KMS-11 (cell line): ENCODE measurements at regions not wholly inside any gene's neighbourhood (a gene's known extent, or its start where the extent isn't known, plus 50 kb on each side); places are given as distances from the start of the nearest gene placed in this dataset.
"Not testable (repeated sequence)": the region's sequence is repeated elsewhere in the genome, so short reads cannot be mapped to it uniquely, and the experiment has no call there.

ENCODE experiments used
- H2AFZ ChIP-seq: fragments of 200-600 bp; sonication (generic); 2 replicates; pipeline ENCODE4 v1.6.1; 2016; ENCODE audit warnings: antibody characterized with exemption, mixed run types, low read depth
- H3K27ac ChIP-seq: fragments of 200-600 bp; sonication (generic); 2 replicates; pipeline ENCODE4 v1.6.1; 2016; ENCODE audit warnings: mild to moderate bottlenecking, mixed run types
- H3K27me3 ChIP-seq: fragments of 200-600 bp; sonication (generic); 2 replicates; pipeline ENCODE4 v1.6.1; 2017; ENCODE audit warnings: mild to moderate bottlenecking, low read depth, mixed run types, moderate library complexity; ENCODE audit not compliant: insufficient read depth
- H3K36me3 ChIP-seq: fragments of 200-600 bp; sonication (generic); 2 replicates; pipeline ENCODE4 v1.6.1; 2017; ENCODE audit warnings: mild to moderate bottlenecking, mixed run types; ENCODE audit not compliant: insufficient read depth
- H3K4me1 ChIP-seq: fragments of 200-600 bp; sonication (generic); 2 replicates; pipeline ENCODE4 v1.6.1; 2016; ENCODE audit warnings: mild to moderate bottlenecking, low read depth, mixed run types; ENCODE audit not compliant: poor library complexity, severe bottlenecking
- H3K4me2 ChIP-seq: fragments of 200-600 bp; sonication (generic); 2 replicates; pipeline ENCODE4 v1.7.0; 2016; ENCODE audit warnings: mild to moderate bottlenecking, mixed run types
- H3K4me3 ChIP-seq: fragments of 200-600 bp; sonication (generic); IDR thresholded peaks from 2 replicates; pipeline ENCODE4 v1.6.1; 2017; ENCODE audit warnings: low read depth, low read length, mixed read lengths; ENCODE audit not compliant: insufficient read depth
- H3K79me2 ChIP-seq: fragments of 200-600 bp; sonication (generic); 2 replicates; pipeline ENCODE4 v1.6.1; 2016; ENCODE audit warnings: low read depth, mixed run types; ENCODE audit not compliant: insufficient read depth
- H3K9ac ChIP-seq: fragments of 200-600 bp; sonication (generic); 2 replicates; pipeline ENCODE4 v1.6.1; 2016; ENCODE audit warnings: mild to moderate bottlenecking, mixed run types
- H4K20me1 ChIP-seq: fragments of 200-600 bp; sonication (generic); 2 replicates; pipeline ENCODE4 v1.6.1; 2016; ENCODE audit warnings: mild to moderate bottlenecking, mixed run types; ENCODE audit not compliant: insufficient read depth
- CTCF ChIP-seq: fragments of 200-600 bp; sonication (generic); conservative IDR thresholded peaks from 2 replicates; pipeline ENCODE4 v1.6.1; 2017; ENCODE audit warnings: low read depth, mild to moderate bottlenecking, antibody characterized with exemption, low read length, moderate library complexity, mixed read lengths

GRCh38 chr4:147151763-147152162 lies 206.1 kb upstream of the TTC29 start:
- Histone ChIP-seq H3K4me3 (no peak overlapping the region), H2AFZ (no peak overlapping the region), H3K27ac (no peak overlapping the region), H4K20me1 (no peaks in the 10 kb centered on the region), H3K4me1 (no peaks in the 10 kb centered on the region), H3K4me2 (no peak overlapping the region), H3K27me3 (no peaks in the 10 kb centered on the region), H3K79me2 (no peaks in the 10 kb centered on the region), H3K9ac (no peak overlapping the region), H3K36me3 (no peaks in the 10 kb centered on the region)
- TF ChIP-seq CTCF, result no peak

GRCh38 chr4:147157860-147158701 lies 212.4 kb upstream of the TTC29 start:
- H3K27me3 ChIP-seq, result no peaks in the 10 kb centered on the region
- no peaks in the 10 kb centered on the region for H3K36me3 ChIP-seq
- no peaks in the 10 kb centered on the region for H3K79me2 ChIP-seq
- H3K4me1 ChIP-seq, result no peaks in the 10 kb centered on the region
- no peak overlapping the region for H3K4me2 ChIP-seq
- no peak for TF ChIP-seq CTCF
- H3K4me3 ChIP-seq, result no peak overlapping the region
- no peak overlapping the region for H3K27ac ChIP-seq
- H4K20me1 ChIP-seq, result no peaks in the 10 kb centered on the region
- no peak overlapping the region for H2AFZ ChIP-seq
- H3K9ac ChIP-seq, result no peak overlapping the region

- no peak overlapping the region for H3K4me2 ChIP-seq
- no peaks in the 10 kb centered on the region for H3K36me3 ChIP-seq
- H3K4me3 ChIP-seq, result no peak overlapping the region
- H3K79me2 ChIP-seq, result no peaks in the 10 kb centered on the region
- H4K20me1 ChIP-seq, result no peaks in the 10 kb centered on the region
- no peaks in the 10 kb centered on the region for H3K27me3 ChIP-seq
- no peak overlapping the region for H2AFZ ChIP-seq
- no peak overlapping the region for H3K27ac ChIP-seq
- no peak overlapping the region for H3K9ac ChIP-seq
- peak; percentile 86 for TF ChIP-seq CTCF
- H3K4me1 ChIP-seq, result no peaks in the 10 kb centered on the region
Observed at GRCh38 chr4:147160908-147161513, 215.3 kb upstream of the TTC29 start.

GRCh38 chr4:147163311-147163710 lies 217.6 kb upstream of the TTC29 start:
- Histone ChIP-seq H4K20me1 (no peaks in the 10 kb centered on the region), H3K36me3 (no peaks in the 10 kb centered on the region), H3K27ac (no peak overlapping the region), H3K79me2 (no peaks in the 10 kb centered on the region), H3K27me3 (no peaks in the 10 kb centered on the region), H3K4me1 (no peaks in the 10 kb centered on the region), H3K4me2 (no peak overlapping the region), H3K9ac (no peak overlapping the region), H3K4me3 (no peak overlapping the region), H2AFZ (no peak overlapping the region)
- no peak for TF ChIP-seq CTCF

GRCh38 chr4:147168200-147168599 lies 222.5 kb upstream of the TTC29 start:
- H3K4me1 ChIP-seq, H3K36me3 ChIP-seq, H4K20me1 ChIP-seq, H3K4me2 ChIP-seq, H2AFZ ChIP-seq, H3K27ac ChIP-seq, H3K79me2 ChIP-seq, H3K27me3 ChIP-seq, H3K9ac ChIP-seq, H3K4me3 ChIP-seq: not testable (repeated sequence)
